ENCODE measurements at regions not wholly inside any gene's neighbourhood (a gene's known extent, or its start where the extent isn't known, plus 50 kb on each side); places are given as distances from the start of the nearest gene placed in this dataset.

DNA sequence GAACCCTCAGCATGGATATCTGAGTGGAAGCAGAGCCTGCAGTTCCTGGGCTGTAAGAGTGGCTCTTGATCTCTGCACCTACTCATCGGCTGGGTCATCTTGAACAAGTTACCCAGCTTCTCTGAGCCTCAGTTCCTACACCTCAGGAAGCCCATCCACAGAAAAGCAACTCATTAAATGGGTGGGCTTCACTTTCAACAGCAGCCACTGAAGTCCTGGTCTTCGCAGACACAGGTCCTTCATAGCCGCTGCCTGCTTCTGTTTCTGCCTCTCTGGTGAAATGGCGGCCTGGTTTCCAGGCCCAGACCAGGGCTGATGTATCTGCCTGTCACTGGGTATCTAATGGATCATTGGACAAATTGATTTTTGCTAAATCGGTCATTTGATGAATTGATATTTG is 571.4 kb downstream of the PTPRU start:
- H3K9me3 ChIP-seq (ENCODE audit: control insufficient read depth in 1 of 2, low read length in 2 of 2) = no peaks in the 10 kb centered on the region
- no peak overlapping the region for H3K4me3 ChIP-seq (ENCODE audit: low read depth in 1 of 2, low read length in 2 of 2)
- H3K36me3 ChIP-seq (ENCODE audit: control insufficient read depth in 1 of 2, insufficient read depth in 2 of 2, low read length in 2 of 2) = no peaks in the 10 kb centered on the region
- H3K27me3 ChIP-seq (ENCODE audit: low read depth, low read length) = no peaks in the 10 kb centered on the region
- no peaks in the 10 kb centered on the region for H3K4me1 ChIP-seq (ENCODE audit: control insufficient read depth in 1 of 2, insufficient read depth in 2 of 2, low read length in 2 of 2)
- H3K27ac ChIP-seq (ENCODE audit: low read length) = no peak overlapping the region

DNA sequence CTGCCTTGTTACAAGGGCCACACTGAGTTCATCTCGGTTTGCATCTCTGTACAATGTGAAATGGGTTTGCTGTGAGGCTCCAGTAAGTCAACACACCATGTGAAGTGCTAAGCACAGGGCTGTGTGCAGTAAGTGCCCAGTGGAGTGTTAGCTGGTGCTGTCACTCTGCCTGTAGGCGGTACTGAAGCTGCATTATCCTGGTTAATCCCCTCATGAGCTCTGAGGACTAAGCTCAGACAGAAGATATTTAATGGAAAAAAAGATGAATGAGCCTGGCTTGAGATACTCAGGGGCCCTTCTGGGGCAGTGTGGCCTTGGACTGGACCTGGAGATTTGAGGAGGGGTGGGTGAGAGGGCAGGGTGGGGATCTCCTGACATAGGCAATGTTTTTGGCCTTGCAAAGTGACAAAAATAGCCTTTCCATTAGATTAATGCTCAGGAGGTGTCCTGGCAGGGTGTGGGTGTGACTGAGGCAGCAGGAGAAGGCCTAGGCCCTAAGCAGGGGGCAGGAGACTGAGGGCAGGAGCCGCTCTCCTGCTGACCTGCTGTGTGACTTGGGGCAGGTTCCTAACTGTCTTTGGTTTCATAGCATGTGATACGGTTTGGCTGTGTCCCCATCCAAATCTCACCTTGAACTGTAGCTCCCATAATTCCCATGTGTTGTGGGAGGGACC is 570.5 kb downstream of the PTPRU start:
- no peaks in the 10 kb centered on the region for H3K27me3 ChIP-seq (ENCODE audit: low read depth, low read length)
- no peaks in the 10 kb centered on the region for H3K36me3 ChIP-seq (ENCODE audit: control insufficient read depth in 1 of 2, insufficient read depth in 2 of 2, low read length in 2 of 2)
- no peak overlapping the region for H3K27ac ChIP-seq (ENCODE audit: low read length)
- peaks cover 0 to 4% of the 10 kb centered on the region in 2 donors for H3K4me1 ChIP-seq (ENCODE audit: control insufficient read depth in 1 of 2, insufficient read depth in 2 of 2, low read length in 2 of 2)
- H3K4me3 ChIP-seq (ENCODE audit: low read depth in 1 of 2, low read length in 2 of 2) = no peak overlapping the region
- H3K9me3 ChIP-seq (ENCODE audit: control insufficient read depth in 1 of 2, low read length in 2 of 2) = no peaks in the 10 kb centered on the region

DNA sequence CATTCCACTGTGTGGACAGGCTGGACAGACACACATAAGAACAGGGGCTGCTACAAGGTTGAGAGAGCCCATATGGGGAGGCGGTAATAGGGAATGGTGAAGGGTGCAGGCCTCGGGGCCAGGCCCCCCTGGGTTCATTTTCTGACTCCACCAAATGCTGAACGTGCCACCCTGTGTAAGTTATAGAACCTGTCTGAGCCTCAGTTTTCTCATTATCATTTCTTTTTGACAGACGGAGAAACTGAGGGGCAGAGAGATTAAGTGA is 569.5 kb downstream of the PTPRU start:
- no peaks in the 10 kb centered on the region for H3K27me3 ChIP-seq (ENCODE audit: low read depth, low read length)
- peaks cover 0 to 4% of the 10 kb centered on the region in 2 donors for H3K4me1 ChIP-seq (ENCODE audit: control insufficient read depth in 1 of 2, insufficient read depth in 2 of 2, low read length in 2 of 2)
- no peaks in the 10 kb centered on the region for H3K36me3 ChIP-seq (ENCODE audit: control insufficient read depth in 1 of 2, insufficient read depth in 2 of 2, low read length in 2 of 2)
- no peak overlapping the region for H3K4me3 ChIP-seq (ENCODE audit: low read depth in 1 of 2, low read length in 2 of 2)
- H3K9me3 ChIP-seq (ENCODE audit: control insufficient read depth in 1 of 2, low read length in 2 of 2) = no peaks in the 10 kb centered on the region
- H3K27ac ChIP-seq (ENCODE audit: low read length) = no peak overlapping the region

DNA sequence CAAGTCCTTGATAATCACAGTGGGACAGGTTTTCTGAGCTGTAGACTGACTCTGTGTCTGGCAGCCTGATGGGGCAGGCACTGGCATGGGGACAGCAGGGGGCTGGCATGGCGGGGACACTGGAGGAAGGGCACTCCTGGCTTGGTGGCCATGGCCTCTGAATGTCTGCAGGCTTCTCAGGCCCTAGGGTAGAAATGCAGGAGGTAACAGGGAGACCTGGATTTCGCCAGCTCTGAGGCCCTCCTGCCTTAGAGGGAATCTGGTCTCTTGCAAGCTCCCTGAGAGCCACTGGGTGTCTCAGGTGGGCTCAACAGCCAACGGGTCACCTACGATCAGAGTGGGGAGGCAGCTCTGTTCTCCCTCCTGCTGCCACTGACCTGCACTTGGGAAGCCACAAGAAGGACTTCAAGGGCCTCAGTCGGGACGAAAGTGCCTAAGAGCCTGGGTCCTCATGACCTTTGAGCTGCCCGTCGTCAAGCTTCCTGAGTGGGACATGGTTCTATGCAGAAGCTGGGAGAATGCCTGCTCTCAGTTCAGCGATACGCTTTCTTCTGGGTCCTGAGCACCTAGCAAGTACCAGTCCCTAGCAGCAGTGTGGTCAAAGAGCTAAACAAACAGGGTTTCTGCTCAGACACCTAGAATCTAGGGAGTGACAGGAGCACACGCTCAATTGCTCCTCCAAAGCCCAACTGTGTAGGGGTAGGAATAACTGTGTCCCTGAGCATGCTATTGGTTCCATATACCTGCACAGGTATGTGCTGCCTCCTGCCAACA is 569.0 kb downstream of the PTPRU start:
- Histone ChIP-seq H3K27ac (ENCODE audit: low read length) (no peak overlapping the region), H3K9me3 (ENCODE audit: control insufficient read depth in 1 of 2, low read length in 2 of 2) (no peaks in the 10 kb centered on the region), H3K4me3 (ENCODE audit: low read depth in 1 of 2, low read length in 2 of 2) (no peak overlapping the region), H3K4me1 (ENCODE audit: control insufficient read depth in 1 of 2, insufficient read depth in 2 of 2, low read length in 2 of 2) (peaks cover 0 to 4% of the 10 kb centered on the region in 2 donors), H3K36me3 (ENCODE audit: control insufficient read depth in 1 of 2, insufficient read depth in 2 of 2, low read length in 2 of 2) (no peaks in the 10 kb centered on the region), H3K27me3 (ENCODE audit: low read depth, low read length) (no peaks in the 10 kb centered on the region)

DNA sequence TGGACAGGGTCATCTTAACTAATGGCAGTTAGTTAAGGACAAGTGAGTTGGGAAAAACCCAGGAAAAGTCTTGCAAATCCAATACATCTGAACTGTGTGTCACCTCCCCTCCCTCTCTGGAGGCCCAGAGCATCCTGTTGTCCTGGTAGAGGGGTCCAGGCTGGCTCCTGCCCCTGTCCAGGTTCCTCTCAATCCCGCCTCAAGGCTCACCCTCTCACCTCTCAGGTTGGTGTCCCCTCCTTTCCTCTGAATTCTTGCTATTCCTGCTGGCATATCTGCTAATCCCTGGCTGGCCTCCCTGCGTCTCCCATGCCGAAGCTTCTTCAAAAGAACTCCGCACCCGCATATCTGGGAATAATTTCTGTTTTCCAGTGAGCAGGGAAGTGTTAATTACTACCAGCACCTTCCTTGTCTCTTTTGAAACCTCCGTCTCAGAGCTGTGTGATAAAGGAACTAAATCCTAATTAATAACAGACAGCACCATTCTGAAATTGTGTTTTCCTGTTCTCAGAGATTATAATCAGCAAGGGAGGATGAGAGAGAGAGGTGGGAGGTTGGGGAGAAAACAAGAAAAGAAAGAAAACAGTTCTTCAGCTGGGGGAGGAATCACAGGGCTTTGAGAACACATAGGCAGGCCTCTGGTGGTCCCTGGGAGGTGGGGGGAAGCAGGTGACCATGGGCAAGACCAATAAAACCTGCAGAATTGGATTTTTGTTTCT is 568.0 kb downstream of the PTPRU start:
- Histone ChIP-seq H3K36me3 (ENCODE audit: control insufficient read depth in 1 of 2, insufficient read depth in 2 of 2, low read length in 2 of 2) (no peaks in the 10 kb centered on the region), H3K9me3 (ENCODE audit: control insufficient read depth in 1 of 2, low read length in 2 of 2) (no peaks in the 10 kb centered on the region), H3K27ac (ENCODE audit: low read length) (no peak overlapping the region), H3K27me3 (ENCODE audit: low read depth, low read length) (no peaks in the 10 kb centered on the region), H3K4me1 (ENCODE audit: control insufficient read depth in 1 of 2, insufficient read depth in 2 of 2, low read length in 2 of 2) (peaks cover 0 to 4% of the 10 kb centered on the region in 2 donors), H3K4me3 (ENCODE audit: low read depth in 1 of 2, low read length in 2 of 2) (no peak overlapping the region)

DNA sequence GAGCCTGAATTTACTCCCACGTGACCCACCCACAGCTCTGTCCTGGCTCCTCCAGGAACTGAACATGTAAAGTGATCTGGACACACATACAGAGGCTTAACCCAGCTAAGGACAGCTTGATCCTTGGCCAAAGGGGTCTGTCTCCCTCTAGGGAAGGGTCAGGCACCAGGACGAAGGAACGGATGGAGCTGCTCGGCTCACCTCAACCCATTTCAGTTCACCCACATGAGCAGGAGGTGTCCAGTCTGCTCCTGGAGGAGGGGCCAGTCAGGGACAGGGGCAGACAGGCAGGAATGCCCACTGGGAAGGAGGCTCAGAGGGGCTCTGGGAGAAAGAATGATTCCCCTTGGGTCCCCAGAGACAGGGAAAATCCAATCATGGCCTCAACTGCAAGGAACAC is 567.2 kb downstream of the PTPRU start:
- H3K4me1 ChIP-seq (ENCODE audit: control insufficient read depth in 1 of 2, insufficient read depth in 2 of 2, low read length in 2 of 2) = peaks cover 0 to 4% of the 10 kb centered on the region in 2 donors
- no peak overlapping the region for H3K27ac ChIP-seq (ENCODE audit: low read length)
- no peak overlapping the region for H3K4me3 ChIP-seq (ENCODE audit: low read depth in 1 of 2, low read length in 2 of 2)
- no peaks in the 10 kb centered on the region for H3K27me3 ChIP-seq (ENCODE audit: low read depth, low read length)
- no peaks in the 10 kb centered on the region for H3K9me3 ChIP-seq (ENCODE audit: control insufficient read depth in 1 of 2, low read length in 2 of 2)
- H3K36me3 ChIP-seq (ENCODE audit: control insufficient read depth in 1 of 2, insufficient read depth in 2 of 2, low read length in 2 of 2) = no peaks in the 10 kb centered on the region

DNA sequence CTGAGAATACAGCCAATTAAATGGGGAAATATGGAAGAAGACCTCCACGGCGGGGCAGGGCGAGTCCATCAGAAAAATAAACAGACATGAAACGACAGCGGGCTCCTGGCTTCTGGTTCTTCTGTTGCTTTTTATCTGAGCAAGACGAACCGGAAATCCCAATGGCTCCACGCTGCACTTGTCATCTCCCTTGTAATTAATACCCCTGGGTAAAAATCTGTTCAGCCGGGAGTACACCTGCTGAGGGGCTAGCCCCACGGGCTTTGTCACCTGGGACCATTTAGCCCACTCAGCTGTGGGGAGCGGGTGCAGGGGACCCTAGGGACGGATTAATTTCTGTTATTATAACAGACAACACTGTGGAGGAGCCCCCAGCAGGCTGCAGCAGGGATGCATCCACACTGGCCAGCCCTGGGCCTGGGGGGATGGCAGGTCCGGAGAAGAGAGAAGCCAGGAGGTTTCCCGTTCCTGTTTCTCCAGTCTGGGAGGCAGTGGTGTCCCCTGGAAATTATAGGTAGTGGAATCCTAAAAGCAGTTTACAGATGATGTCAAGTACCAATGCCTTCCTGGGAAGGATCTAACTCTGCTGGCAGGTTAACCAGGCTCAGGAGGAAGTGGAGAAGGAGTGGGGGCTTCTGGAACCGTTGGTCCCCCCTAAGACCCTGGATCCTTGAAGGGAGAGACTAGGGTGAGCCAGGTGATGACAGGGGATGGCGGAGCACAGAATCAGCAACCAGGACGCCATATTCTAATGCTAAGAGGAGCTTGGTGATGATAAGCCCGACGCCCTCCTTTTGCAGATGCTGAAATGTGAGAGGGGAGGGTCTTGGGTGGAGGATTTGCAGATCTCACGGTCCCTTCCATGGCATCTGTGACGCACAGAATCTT is 566.1 kb downstream of the PTPRU start:
- no peaks in the 10 kb centered on the region for H3K36me3 ChIP-seq (ENCODE audit: control insufficient read depth in 1 of 2, insufficient read depth in 2 of 2, low read length in 2 of 2)
- H3K4me3 ChIP-seq (ENCODE audit: low read depth in 1 of 2, low read length in 2 of 2) = no peak overlapping the region

DNA sequence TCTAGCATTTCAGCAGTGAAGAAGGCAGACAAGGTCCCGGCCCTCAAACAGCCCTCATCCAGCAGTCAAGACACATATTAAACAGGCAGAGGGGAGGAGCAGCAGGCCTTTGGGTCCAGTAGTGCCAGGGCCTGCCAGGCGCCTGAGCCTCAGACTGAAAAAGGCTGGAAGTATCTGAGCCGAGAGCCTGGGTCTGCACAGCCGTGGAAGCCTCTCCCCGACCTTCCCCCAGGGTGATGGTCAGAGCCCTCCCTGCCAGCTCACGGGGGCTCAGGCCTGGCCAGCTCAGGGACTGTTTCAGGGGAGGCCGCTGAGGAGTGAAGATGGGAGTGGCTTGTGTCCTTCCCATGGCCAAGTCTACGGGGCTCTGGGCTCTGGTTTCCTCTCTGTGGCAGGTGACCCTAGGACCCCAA is 565.2 kb downstream of the PTPRU start:
- Histone ChIP-seq H3K4me3 (ENCODE audit: low read depth in 1 of 2, low read length in 2 of 2) (no peak overlapping the region), H3K9me3 (ENCODE audit: control insufficient read depth in 1 of 2, low read length in 2 of 2) (no peaks in the 10 kb centered on the region), H3K4me1 (ENCODE audit: control insufficient read depth in 1 of 2, insufficient read depth in 2 of 2, low read length in 2 of 2) (peaks cover 0 to 4% of the 10 kb centered on the region in 2 donors), H3K27ac (ENCODE audit: low read length) (no peak overlapping the region), H3K36me3 (ENCODE audit: control insufficient read depth in 1 of 2, insufficient read depth in 2 of 2, low read length in 2 of 2) (no peaks in the 10 kb centered on the region), H3K27me3 (ENCODE audit: low read depth, low read length) (no peaks in the 10 kb centered on the region)

More for the DNA sequence above, 566.1 kb downstream of the PTPRU start:
- no peaks in the 10 kb centered on the region for H3K9me3 ChIP-seq (ENCODE audit: control insufficient read depth in 1 of 2, low read length in 2 of 2)
- H3K4me1 ChIP-seq (ENCODE audit: control insufficient read depth in 1 of 2, insufficient read depth in 2 of 2, low read length in 2 of 2) = peaks cover 0 to 4% of the 10 kb centered on the region in 2 donors
- no peaks in the 10 kb centered on the region for H3K27me3 ChIP-seq (ENCODE audit: low read depth, low read length)
- no peak overlapping the region for H3K27ac ChIP-seq (ENCODE audit: low read length)

DNA sequence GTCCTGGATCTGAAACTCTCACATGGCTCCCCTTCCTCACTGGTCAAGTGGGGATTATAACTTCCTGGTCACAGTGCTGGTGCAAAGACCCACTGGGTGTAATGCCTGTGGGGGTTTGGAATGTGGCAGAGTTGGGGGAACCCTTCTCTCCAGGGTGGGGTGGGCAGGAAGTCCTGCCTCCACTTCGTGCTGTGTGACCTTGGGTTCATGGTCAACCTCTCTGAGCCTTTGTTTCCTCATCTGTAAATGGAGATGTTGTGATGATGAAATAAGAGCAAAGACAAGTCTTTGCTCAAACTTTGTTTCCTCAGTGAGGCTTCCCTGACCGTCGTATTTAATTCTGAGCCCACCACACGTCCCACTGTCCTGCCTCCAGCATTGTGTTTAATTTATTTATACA is 564.7 kb downstream of the PTPRU start:
- no peak overlapping the region for H3K4me3 ChIP-seq (ENCODE audit: low read depth in 1 of 2, low read length in 2 of 2)
- no peaks in the 10 kb centered on the region for H3K36me3 ChIP-seq (ENCODE audit: control insufficient read depth in 1 of 2, insufficient read depth in 2 of 2, low read length in 2 of 2)
- peaks cover 0 to 5% of the 10 kb centered on the region in 2 donors for H3K9me3 ChIP-seq (ENCODE audit: control insufficient read depth in 1 of 2, low read length in 2 of 2)
- H3K27me3 ChIP-seq (ENCODE audit: low read depth, low read length) = no peaks in the 10 kb centered on the region
- H3K27ac ChIP-seq (ENCODE audit: low read length) = no peak overlapping the region
- peaks cover 0 to 4% of the 10 kb centered on the region in 2 donors for H3K4me1 ChIP-seq (ENCODE audit: control insufficient read depth in 1 of 2, insufficient read depth in 2 of 2, low read length in 2 of 2)

DNA sequence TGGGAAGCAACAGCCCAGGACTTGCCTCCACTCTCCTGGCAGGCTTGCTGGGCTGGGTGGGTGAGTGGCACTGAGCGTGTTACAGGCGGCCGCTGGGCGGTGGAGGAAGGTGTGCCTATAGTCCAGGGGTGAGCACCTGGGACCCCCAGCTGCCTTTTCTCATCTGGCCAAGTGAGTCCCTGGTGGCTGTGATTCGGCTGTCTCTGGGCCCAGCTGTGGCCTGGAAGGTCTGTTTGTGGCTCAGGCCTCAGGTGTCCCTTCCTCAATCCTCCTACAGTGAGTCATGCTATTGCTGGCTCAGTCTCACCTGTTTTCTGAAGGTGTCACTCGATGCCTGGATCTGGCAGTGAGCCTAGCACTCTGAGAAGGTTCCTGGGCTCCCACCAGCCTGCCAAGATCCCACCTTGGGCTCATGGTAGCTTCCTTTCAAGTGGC is 564.2 kb downstream of the PTPRU start:
- H3K36me3 ChIP-seq (ENCODE audit: control insufficient read depth in 1 of 2, insufficient read depth in 2 of 2, low read length in 2 of 2) = no peaks in the 10 kb centered on the region
- H3K9me3 ChIP-seq (ENCODE audit: control insufficient read depth in 1 of 2, low read length in 2 of 2) = peaks cover 0 to 8% of the 10 kb centered on the region in 2 donors
- H3K4me1 ChIP-seq (ENCODE audit: control insufficient read depth in 1 of 2, insufficient read depth in 2 of 2, low read length in 2 of 2) = peaks cover 0 to 4% of the 10 kb centered on the region in 2 donors
- H3K27me3 ChIP-seq (ENCODE audit: low read depth, low read length) = no peaks in the 10 kb centered on the region
- no peak overlapping the region for H3K27ac ChIP-seq (ENCODE audit: low read length)
- no peak overlapping the region for H3K4me3 ChIP-seq (ENCODE audit: low read depth in 1 of 2, low read length in 2 of 2)

DNA sequence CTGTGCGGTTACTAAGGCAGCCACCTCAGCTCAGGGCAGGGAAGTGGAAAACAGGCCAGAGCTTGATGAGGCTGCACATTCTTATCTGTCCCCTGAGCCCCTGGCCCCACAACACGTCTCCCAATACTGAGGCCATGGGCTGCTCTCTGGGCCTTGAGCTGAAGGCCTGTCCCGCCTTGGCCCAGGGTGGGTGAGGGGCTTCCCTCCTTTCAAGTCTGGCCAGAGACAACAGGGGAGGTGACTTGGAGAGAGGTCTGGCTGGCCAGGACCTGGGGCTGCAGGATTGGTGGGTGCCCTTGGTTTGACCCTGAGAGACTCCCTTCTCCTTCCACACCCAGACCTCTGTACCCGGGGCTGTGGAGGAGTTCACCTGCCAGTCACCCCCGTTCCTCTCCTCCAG is 563.8 kb downstream of the PTPRU start:
- H3K27me3 ChIP-seq (ENCODE audit: low read depth, low read length) = no peaks in the 10 kb centered on the region
- H3K36me3 ChIP-seq (ENCODE audit: control insufficient read depth in 1 of 2, insufficient read depth in 2 of 2, low read length in 2 of 2) = no peaks in the 10 kb centered on the region
- peaks cover 0 to 4% of the 10 kb centered on the region in 2 donors for H3K4me1 ChIP-seq (ENCODE audit: control insufficient read depth in 1 of 2, insufficient read depth in 2 of 2, low read length in 2 of 2)
- no peak overlapping the region for H3K4me3 ChIP-seq (ENCODE audit: low read depth in 1 of 2, low read length in 2 of 2)
- no peak overlapping the region for H3K27ac ChIP-seq (ENCODE audit: low read length)
- H3K9me3 ChIP-seq (ENCODE audit: control insufficient read depth in 1 of 2, low read length in 2 of 2) = peaks cover 0 to 8% of the 10 kb centered on the region in 2 donors
